HG03354 (cell line): ENCODE measurements at regions not wholly inside any gene's neighbourhood (a gene's known extent, or its start where the extent isn't known, plus 50 kb on each side); places are given as distances from the start of the nearest gene placed in this dataset.
"Not testable (repeated sequence)": the region's sequence is repeated elsewhere in the genome, so short reads cannot be mapped to it uniquely, and the experiment has no call there.

Experiments used
- ATAC-seq: cut with Tn5 transposase; IDR thresholded peaks from one replicate; pipeline ENCODE4 v1.9.1; 2021; ENCODE audit warnings: mild to moderate bottlenecking; ENCODE audit not compliant: unreplicated experiment, poor library complexity, severe bottlenecking

DNA sequence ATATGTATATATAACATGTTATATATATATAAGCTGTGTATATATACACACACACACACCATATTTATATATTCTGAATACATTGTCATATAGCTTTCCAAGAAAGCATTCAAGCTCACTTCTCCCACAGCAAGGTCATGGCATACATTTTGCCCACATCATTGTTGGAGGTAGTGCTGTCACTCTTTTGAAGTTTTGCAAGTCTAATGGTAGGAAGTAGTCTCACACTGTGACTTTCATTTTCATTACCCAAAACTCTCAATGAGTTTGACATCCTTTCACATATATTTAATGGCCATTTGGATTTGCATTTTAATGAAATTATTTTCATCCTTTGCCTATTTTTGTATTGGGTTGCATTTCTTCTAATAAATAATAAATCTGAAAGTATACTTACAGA, 59.8 kb upstream of the COX7C start:
- no peak for ATAC-seq

DNA sequence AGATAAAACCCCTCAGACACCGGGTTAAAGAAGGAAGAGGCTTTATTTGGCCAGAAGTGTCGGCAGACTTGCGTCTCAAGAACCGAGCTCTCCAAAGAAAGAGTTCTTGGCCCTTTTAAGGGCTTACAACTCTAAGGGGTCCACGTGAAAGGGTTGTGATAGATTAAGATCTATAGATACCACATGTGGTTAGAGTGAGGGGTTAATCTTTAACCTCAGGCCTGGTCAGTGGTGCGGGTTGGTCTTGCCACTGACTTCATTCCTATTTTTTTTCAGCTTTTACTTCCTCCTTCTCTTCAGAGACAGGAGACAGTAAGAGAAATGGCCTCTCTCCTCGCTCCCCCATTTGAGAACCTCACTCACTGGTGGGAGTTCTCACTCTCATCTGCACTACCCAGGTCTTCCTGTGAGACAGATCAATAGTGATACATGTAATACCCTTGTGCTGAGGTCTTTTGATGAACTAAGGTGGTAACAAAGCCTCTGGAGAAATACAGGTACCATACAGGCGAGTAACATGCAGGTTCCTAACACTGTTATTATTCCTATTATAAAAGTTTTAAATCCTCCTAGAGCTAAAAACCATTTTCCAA, 52.4 kb upstream of the COX7C start:
- peak; percentile 91 for ATAC-seq

- ATAC-seq = not testable (repeated sequence)
These were observed 51.7 kb upstream of the COX7C start for GRCh38 chr5:86566030-86566429.
